Fibroblast of lung (primary cell): ENCODE measurements at regions not wholly inside any gene's neighbourhood (a gene's known extent, or its start where the extent isn't known, plus 50 kb on each side); places are given as distances from the start of the nearest gene placed in this dataset.

ENCODE experiments used
- EZH2 ChIP-seq: IDR thresholded peaks from 2 replicates; pipeline ENCODE4 v1.5.1; 2012; ENCODE audit warnings: low read length, control low read depth, mild to moderate bottlenecking; ENCODE audit errors: missing control alignments
- TF ChIP-seq, protein P1 (sequence below), 2 donors: IDR thresholded peaks in 1 of 2; conservative IDR thresholded peaks in 1 of 2; 1 replicate in 1 of 2; 2 replicates in 1 of 2; pipeline ENCODE4 v1.5.1; 2011 to 2012; ENCODE audit warnings: low read length in 2 of 2, control low read depth in 1 of 2, inconsistent platforms in 1 of 2, low read depth in 1 of 2, mild to moderate bottlenecking in 1 of 2

DNA sequence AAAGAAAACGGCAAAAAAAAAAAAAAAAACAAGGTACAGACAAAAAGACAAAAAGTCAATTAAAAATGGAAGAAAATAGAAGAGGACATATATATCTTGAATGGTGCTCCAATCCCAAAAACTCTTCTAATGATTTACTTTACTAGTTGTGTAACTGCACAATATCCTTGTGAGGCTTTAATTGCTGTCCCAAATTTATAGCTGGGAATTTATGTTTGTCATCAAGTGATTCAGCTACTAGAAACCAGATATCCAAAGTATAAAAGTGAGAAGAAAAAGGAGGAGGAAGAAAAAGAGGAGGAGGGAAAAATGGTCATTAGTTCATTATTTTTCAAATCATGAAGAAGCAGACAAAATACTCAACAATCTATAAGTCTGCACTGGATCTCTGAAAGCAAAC is 150.8 kb upstream of the ARPP21 start:
- TF ChIP-seq, protein P1, sequence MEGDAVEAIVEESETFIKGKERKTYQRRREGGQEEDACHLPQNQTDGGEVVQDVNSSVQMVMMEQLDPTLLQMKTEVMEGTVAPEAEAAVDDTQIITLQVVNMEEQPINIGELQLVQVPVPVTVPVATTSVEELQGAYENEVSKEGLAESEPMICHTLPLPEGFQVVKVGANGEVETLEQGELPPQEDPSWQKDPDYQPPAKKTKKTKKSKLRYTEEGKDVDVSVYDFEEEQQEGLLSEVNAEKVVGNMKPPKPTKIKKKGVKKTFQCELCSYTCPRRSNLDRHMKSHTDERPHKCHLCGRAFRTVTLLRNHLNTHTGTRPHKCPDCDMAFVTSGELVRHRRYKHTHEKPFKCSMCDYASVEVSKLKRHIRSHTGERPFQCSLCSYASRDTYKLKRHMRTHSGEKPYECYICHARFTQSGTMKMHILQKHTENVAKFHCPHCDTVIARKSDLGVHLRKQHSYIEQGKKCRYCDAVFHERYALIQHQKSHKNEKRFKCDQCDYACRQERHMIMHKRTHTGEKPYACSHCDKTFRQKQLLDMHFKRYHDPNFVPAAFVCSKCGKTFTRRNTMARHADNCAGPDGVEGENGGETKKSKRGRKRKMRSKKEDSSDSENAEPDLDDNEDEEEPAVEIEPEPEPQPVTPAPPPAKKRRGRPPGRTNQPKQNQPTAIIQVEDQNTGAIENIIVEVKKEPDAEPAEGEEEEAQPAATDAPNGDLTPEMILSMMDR (conservative IDR thresholded peaks at IDR 0.05 in 1 of 2, IDR thresholded peaks at IDR 0.05 in 1 of 2; ENCODE audit: low read depth in 1 of 2, low read length in 2 of 2) = no peak
- no peak for TF ChIP-seq EZH2
